NCI-H345 (cell line): ENCODE measurements at regions not wholly inside any gene's neighbourhood (a gene's known extent, or its start where the extent isn't known, plus 50 kb on each side); places are given as distances from the start of the nearest gene placed in this dataset.
"Not testable (repeated sequence)": the region's sequence is repeated elsewhere in the genome, so short reads cannot be mapped to it uniquely, and the experiment has no call there.

ENCODE experiments used
- DNase-seq: peaks from one replicate; lab custom pipeline; 2025; lab: John Stamatoyannopoulos, UW

DNA sequence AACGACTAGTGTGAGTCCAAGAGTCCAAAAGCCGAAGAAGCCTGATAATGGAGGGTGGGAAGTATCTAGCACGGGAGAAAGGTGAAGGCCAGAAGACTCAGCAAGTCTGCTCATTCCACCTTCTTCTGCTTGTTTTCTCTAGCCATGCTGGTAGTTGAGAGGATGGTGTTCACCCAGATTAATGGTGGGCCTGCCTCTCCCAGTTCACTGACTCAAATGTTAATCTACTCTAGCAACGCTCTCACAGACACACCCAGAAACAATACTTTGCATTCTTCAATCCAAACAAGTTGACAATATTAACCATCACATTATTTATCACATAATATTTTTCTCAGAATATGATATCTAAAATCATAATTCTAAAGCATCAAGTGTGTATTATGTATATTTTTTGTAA is 1055.1 kb upstream of the PCDH10 start:
- no peak for DNase-seq

- DNase-seq = no peak
These were observed 1052.1 kb upstream of the PCDH10 start for GRCh38 chr4:132097041-132097440.

DNA sequence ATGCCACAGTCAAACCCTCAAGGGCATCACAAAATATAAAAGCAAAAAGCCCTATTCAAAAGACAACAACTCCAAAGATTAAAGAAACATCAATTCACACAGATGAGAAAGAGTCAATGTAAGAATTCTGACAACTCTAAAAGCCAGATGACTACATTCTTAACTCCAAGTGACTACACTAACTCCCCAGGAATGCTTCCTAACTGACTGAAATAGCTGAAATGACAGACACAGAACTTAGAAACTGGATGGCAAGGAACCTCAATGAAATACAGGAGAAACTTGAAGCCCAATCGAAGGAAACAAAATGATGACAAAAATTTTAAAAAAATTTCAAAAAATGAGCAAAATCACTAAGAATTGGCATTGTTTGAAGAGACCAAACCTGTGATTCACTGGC is 1047.6 kb upstream of the PCDH10 start:
- no peak for DNase-seq

DNA sequence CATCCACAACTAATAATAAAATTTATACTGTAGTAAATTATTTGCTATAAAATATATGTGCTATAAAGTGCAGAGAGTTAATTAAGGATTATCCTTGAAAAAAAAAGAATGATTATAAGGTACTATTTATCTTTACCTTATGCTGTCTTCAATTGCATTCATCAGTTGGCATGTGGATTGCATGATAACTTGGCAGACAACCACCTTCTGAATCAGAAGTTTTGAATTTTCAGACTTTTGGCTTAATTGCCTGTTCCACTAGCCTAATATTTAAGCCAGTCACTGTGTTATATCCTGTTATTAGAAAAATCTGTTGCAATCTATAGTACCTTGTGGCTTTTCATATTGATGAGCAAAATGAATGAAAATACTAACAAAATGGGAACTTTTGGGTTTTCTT is 1040.3 kb upstream of the PCDH10 start:
- DNase-seq = no peak

GRCh38 chr4:132114885-132115284 is 1034.2 kb upstream of the PCDH10 start:
- no peak for DNase-seq

DNA sequence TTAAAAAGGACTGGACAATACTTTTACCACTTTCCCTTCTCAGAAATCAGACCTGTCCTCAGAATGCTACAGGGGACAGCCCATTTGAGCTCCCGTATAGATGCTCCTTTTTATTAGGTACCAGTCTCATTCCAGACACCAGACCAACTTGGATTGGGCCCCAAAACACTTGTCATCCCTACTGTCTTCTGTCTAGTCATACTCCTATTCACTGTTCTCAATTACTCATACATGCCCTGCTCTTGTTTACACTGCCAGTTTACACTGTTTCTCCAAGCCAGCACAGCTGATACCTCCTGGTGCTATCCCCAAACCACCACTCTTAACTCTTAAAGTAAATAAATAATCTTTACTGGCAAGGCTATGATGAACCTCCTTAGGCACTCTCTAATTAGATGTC is 1026.4 kb upstream of the PCDH10 start:
- not testable (repeated sequence) for DNase-seq

DNA sequence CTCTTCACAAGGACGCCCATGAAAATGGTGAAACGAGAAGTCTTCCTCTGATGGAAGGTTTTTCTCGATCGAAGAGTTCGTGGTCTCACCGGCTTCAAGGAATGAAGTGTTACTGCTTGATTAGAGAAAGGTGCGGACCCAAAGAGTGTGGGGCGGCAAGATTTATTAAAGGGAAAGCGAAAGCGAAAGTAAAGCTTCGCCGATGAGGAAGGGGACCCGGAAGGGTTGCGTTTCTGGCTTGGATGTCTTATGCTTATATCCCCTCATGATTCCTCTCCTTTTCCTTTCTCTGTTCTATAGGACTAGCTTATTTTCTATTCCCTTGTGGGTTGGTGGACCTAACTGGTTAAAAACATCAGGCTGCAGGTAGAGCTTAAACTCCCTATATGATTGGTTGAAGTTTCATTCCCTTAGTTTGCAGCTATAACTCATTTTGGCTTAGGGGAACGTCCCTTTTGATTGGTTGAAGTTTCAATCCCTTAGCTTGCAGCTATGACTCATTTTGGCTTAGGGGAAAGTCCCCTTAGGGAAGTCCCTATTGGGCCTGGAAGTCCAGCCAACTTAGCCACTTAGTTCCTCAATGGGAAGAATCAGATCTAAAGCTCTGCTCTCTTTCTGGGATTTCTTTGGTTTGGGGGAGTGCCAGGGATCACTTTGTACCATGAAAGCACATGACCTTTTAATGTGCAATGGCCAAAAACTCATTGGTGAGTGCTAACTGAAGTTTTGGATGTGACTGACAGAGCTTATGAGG is 1025.0 kb upstream of the PCDH10 start:
- no peak for DNase-seq

DNA sequence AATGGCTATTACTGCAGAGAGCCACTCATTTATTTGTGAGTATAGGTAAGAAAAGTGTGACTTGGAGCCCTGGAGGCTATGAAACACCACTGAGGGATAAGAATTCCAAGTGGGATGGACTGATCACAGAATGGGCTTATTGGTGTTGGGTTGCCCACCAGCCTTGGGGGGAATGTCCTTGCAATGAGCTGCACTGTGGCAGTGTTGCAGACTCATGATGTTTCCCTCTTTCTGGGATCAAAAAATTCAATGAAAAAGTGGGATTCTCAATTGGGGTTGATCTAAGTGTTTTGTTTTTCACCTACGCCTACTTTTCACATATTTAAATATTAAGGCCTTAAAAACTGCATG is 1024.5 kb upstream of the PCDH10 start:
- DNase-seq = no peak

GRCh38 chr4:132125131-132125530 is 1024.0 kb upstream of the PCDH10 start:
- DNase-seq = no peak

- DNase-seq = no peak
These were observed 1016.7 kb upstream of the PCDH10 start for GRCh38 chr4:132132433-132132832.

- no peak for DNase-seq
These were observed 979.4 kb upstream of the PCDH10 start for GRCh38 chr4:132169660-132170059.

GRCh38 chr4:132180020-132180427 is 969.1 kb upstream of the PCDH10 start:
- no peak for DNase-seq

- DNase-seq = no peak
These were observed 953.9 kb upstream of the PCDH10 start for GRCh38 chr4:132195176-132195575.

- DNase-seq = no peak
These were observed 945.5 kb upstream of the PCDH10 start for GRCh38 chr4:132203618-132204017.

DNA sequence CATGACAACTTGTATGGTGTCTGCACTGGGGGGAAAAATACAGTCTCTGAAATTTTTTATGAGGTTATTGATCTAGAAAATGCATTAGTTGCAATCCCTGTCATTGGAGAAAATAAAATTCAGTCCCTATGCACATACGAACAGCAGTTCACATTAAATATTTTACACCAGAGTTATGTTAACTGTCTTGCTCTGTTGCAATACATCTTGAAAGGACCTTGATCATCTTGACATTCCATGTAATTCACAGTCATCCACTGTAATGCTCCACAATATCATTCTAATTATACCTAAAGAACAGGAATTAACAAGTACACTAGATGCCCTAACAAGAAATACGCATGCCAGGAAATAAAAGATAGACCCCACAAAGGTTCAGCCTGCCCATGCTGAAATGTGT is 934.6 kb upstream of the PCDH10 start:
- no peak for DNase-seq

DNA sequence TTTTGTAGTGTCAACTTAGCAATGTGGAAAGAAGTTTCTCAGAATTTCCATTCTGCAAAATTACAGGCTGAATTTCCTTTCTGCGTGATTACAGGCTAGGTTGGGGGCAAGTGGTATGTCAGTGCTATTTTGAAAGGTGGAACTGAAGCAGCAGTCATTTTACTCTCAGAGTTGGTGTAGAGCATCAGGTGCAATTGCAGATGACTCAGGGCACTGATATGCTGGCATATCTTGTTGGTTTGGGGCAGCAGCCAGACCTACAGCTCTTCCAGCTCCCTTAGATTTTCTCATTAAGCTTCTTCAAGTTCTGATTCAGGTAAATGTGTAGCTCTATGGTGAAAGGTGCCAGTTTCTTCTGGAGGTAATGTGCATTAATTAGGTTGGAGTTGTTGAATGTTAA is 930.7 kb upstream of the PCDH10 start:
- DNase-seq = no peak

GRCh38 chr4:132227151-132227856 is 921.8 kb upstream of the PCDH10 start:
- DNase-seq = no peak

GRCh38 chr4:132227857-132228165 is 921.3 kb upstream of the PCDH10 start:
- not testable (repeated sequence) for DNase-seq

DNA sequence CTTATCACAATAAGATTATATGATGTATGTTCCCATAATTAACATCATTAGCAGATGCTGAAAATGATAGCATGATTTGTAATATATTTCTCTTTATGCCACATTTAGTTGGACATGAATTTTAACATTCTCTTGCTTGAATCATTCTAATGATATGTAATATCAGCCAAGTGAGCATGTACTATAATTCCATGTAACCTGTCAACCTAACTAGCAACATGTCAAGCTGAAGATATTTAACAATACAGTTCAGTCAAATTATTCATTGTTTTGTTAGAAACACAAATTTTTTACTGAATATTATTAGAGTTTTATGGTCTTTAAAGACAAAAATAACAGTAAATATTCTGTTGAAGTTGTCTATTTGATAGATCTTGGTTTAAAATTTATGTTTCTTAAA is 920.4 kb upstream of the PCDH10 start:
- no peak for DNase-seq

- DNase-seq = no peak
These were observed 919.1 kb upstream of the PCDH10 start for GRCh38 chr4:132230025-132230424.

- no peak for DNase-seq
These were observed 910.4 kb upstream of the PCDH10 start for GRCh38 chr4:132238697-132239096.

GRCh38 chr4:132240081-132240480 is 909.0 kb upstream of the PCDH10 start:
- no peak for DNase-seq

DNA sequence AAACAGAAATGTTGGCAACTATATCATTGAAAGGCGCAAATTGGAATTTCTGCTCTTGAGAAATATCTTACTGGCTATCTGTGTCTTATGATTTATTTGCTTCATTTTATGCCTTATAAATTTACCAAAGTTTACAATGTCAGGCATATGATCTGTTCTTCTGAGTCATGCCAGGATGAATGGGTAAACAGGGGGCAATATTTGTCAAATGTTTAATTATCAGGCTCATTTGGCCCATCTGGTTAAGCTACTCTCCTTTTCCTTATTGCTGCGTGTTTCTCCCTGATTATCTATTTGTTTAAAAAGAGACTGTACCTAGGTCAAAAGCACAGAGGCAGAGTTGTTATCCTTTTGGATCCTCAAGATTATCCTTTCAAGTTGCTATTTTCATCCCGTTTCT is 903.8 kb upstream of the PCDH10 start:
- DNase-seq = no peak

DNA sequence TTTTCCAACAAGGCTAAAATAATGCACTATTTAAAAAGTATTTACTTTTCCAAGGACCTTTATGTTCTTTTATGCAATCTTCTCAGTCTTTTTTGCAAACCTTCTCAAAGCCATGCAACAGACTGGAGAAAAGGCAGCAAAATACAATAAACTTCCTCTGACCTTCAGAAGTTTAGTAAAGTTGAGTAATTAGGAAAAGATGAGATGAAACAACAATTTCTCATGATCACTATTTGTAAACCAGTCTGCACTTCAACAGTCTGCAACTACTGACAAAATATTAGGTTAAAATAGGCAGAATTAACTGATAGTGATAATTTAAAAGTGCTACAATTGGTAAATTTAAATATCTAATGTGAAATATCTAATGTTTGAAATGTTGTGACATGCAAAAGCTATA is 884.9 kb upstream of the PCDH10 start:
- no peak for DNase-seq
